Spleen (tissue), 11 donors: ENCODE measurements at regions not wholly inside any gene's neighbourhood (a gene's known extent, or its start where the extent isn't known, plus 50 kb on each side); places are given as distances from the start of the nearest gene placed in this dataset.

Experiments used
- DNase-seq: peaks from one replicate; pipeline ENCODE4 v3.0.0-alpha.2; 2020
- H3K27ac ChIP-seq, 8 donors: fragments of 200-600 bp; sonication (generic) in 7 of 8; 1 replicate in 4 of 8; 2 replicates in 4 of 8; pipeline versions ENCODE4 v1.5.0 to v1.8.0; 2016 to 2021; ENCODE audit warnings: inconsistent platforms in 4 of 8, mild to moderate bottlenecking in 4 of 8, moderate library complexity in 1 of 8
- H3K27me3 ChIP-seq, 7 donors: fragments of 200-600 bp; sonication (generic) in 6 of 7; replicated peaks in 1 of 7; 1 replicate in 4 of 7; 2 replicates in 3 of 7; pipeline versions ENCODE4 v1.5.0 to v1.8.0; 2016 to 2021; ENCODE audit warnings: inconsistent platforms in 3 of 7, mild to moderate bottlenecking in 1 of 7
- H3K36me3 ChIP-seq, 6 donors: fragments of 200-600 bp; sonication (generic) in 5 of 6; 1 replicate in 4 of 6; 2 replicates in 2 of 6; pipeline versions ENCODE4 v1.5.0 to v1.8.0; 2016 to 2021; ENCODE audit warnings: inconsistent platforms in 2 of 6
- H3K4me1 ChIP-seq, 6 donors: fragments of 200-600 bp; sonication (generic) in 5 of 6; 1 replicate in 3 of 6; 2 replicates in 3 of 6; pipeline versions ENCODE4 v1.5.0 to v1.8.0; 2016 to 2021; ENCODE audit warnings: inconsistent platforms in 3 of 6
- H3K4me3 ChIP-seq, 8 donors: fragments of 200-600 bp; sonication (generic) in 7 of 8; 1 replicate in 4 of 8; 2 replicates in 4 of 8; pipeline versions ENCODE4 v1.5.0 to v1.8.0; 2016 to 2021; ENCODE audit warnings: inconsistent platforms in 4 of 8, mild to moderate bottlenecking in 4 of 8, moderate library complexity in 2 of 8
- H3K9me3 ChIP-seq, 8 donors: fragments of 200-600 bp; sonication (generic) in 7 of 8; 1 replicate in 4 of 8; 2 replicates in 4 of 8; pipeline versions ENCODE4 v1.5.0 to v1.8.0; 2016 to 2021; ENCODE audit warnings: inconsistent platforms in 4 of 8
- CTCF ChIP-seq, 11 experiments: fragments of 200-600 bp in 7 of 11; fragments of 450-650 bp in 4 of 11; sonication (generic) in 4 of 11; IDR thresholded peaks in 8 of 11; conservative IDR thresholded peaks in 3 of 11; 1 replicate in 7 of 11; 2 replicates in 4 of 11; pipeline versions ENCODE4 v1.4.0 to v1.8.0; 2016 to 2021; ENCODE audit warnings: antibody characterized with exemption in 11 of 11, inconsistent platforms in 4 of 11, mild to moderate bottlenecking in 1 of 11
- POLR2A ChIP-seq, 3 donors: fragments of 450-650 bp; IDR thresholded peaks; one replicate each; pipeline ENCODE4 v1.5.1; 2017; ENCODE audit warnings: antibody characterized with exemption in 3 of 3, mild to moderate bottlenecking in 1 of 3
- POLR2AphosphoS5 ChIP-seq, 3 donors: sonication (generic); formaldehyde crosslinking; IDR thresholded peaks; one replicate each; pipeline ENCODE4 v1.5.1; 2017; ENCODE audit warnings: antibody characterized with exemption in 3 of 3
- WGBS, 5 donors: extraction: QIAGEN DNeasy Blood & Tissue Kit in 3 of 5; methylation state at CpG; one replicate each; pipeline versions ENCODE4 v1.1.5 to v1.1.7; 2013 to 2018; 5-methylcytosine and 5-hydroxymethylcytosine counted together
- intact Hi-C: fragments of 100-400 bp; cut with DNase I; formaldehyde crosslinking; loops from one replicate; pipeline ENCODE4 v1.15.0; 2023; ENCODE audit warnings: low total_unique reads
- donor health status: healthy with polysubstance abuse.
- donor health status: DM: no; HTN: no; CAD: no; lungs with moderate emphysema.
- donor health status: DM: no; HTN: no; CAD: no.
- donor health status: Bipolar disorder and iron deficiency.
- donor health status: healthy.
- donor health status: DM: no; HTN: no; CAD: no.
- donor health status: DM: yes; HTN: yes; CAD: no.

GRCh38 chrX:5632061-5632614, 596.5 kb downstream of the NLGN4X start:
- WGBS, 5 donors = 51 to 61% (median 53%) methylated on average over 9 of the region's 9 CpGs
- no peak overlapping the region for H3K27ac ChIP-seq
- intact Hi-C loops = no loop called here
- H3K4me1 ChIP-seq = no peaks in the 10 kb centered on the region
- H3K9me3 ChIP-seq = no peaks in the 10 kb centered on the region
- H3K27me3 ChIP-seq = no peaks in the 10 kb centered on the region
- no peak overlapping the region for H3K4me3 ChIP-seq
- H3K36me3 ChIP-seq = no peaks in the 10 kb centered on the region
- TF ChIP-seq POLR2A (IDR thresholded peaks at IDR 0.05) = no peak
- DNase-seq = no peak

GRCh38 chrX:5617666-5618065, 611.0 kb downstream of the NLGN4X start:
- H3K9me3 ChIP-seq = peaks cover 0 to 5% (median 0%) of the 10 kb centered on the region in 8 donors
- H3K27ac ChIP-seq = no peak overlapping the region
- DNase-seq = no peak
- intact Hi-C loops = no loop called here
- H3K27me3 ChIP-seq = no peaks in the 10 kb centered on the region
- TF ChIP-seq CTCF (IDR thresholded peaks at IDR 0.05 in 8 of 11, conservative IDR thresholded peaks at IDR 0.05 in 3 of 11) (no peak), POLR2AphosphoS5 (IDR thresholded peaks at IDR 0.05) (no peak), POLR2A (IDR thresholded peaks at IDR 0.05) (no peak)
- no peaks in the 10 kb centered on the region for H3K36me3 ChIP-seq
- H3K4me3 ChIP-seq = no peak overlapping the region
- H3K4me1 ChIP-seq = no peaks in the 10 kb centered on the region

GRCh38 chrX:5595570-5595969, 633.1 kb downstream of the NLGN4X start:
- Histone ChIP-seq H3K27me3 (no peaks in the 10 kb centered on the region), H3K27ac (no peak overlapping the region), H3K36me3 (no peaks in the 10 kb centered on the region), H3K4me1 (no peaks in the 10 kb centered on the region), H3K9me3 (peaks cover 0 to 23% (median 4%) of the 10 kb centered on the region in 8 donors), H3K4me3 (no peak overlapping the region)
- TF ChIP-seq POLR2AphosphoS5 (IDR thresholded peaks at IDR 0.05) (no peak), POLR2A (IDR thresholded peaks at IDR 0.05) (no peak), CTCF (IDR thresholded peaks at IDR 0.05 in 8 of 11, conservative IDR thresholded peaks at IDR 0.05 in 3 of 11) (no peak)
- intact Hi-C loops = no loop called here
- DNase-seq = no peak
- WGBS, 5 donors = 11 to 29% (median 17%) methylated on average over 3 to 4 of the region's 4 CpGs

GRCh38 chrX:5586726-5587125, 641.9 kb downstream of the NLGN4X start:
- no peak overlapping the region for H3K27ac ChIP-seq
- H3K4me3 ChIP-seq = no peak overlapping the region
- no peak for TF ChIP-seq POLR2AphosphoS5 (IDR thresholded peaks at IDR 0.05)
- TF ChIP-seq POLR2A (IDR thresholded peaks at IDR 0.05) = no peak
- no peak for TF ChIP-seq CTCF (IDR thresholded peaks at IDR 0.05 in 8 of 11, conservative IDR thresholded peaks at IDR 0.05 in 3 of 11)
- H3K36me3 ChIP-seq = no peaks in the 10 kb centered on the region
- H3K9me3 ChIP-seq = peaks cover 0 to 16% (median 0%) of the 10 kb centered on the region in 8 donors
- no peak for DNase-seq
- no peaks in the 10 kb centered on the region for H3K27me3 ChIP-seq
- no peaks in the 10 kb centered on the region for H3K4me1 ChIP-seq
- intact Hi-C loops = no loop called here

- H3K36me3 ChIP-seq = no peaks in the 10 kb centered on the region
- H3K9me3 ChIP-seq = no peaks in the 10 kb centered on the region
- intact Hi-C loops = no loop called here
- 79 to 89% (median 86%) methylated on average over 1 of the region's 1 CpG for WGBS, 5 donors
- no peak overlapping the region for H3K4me3 ChIP-seq
- H3K4me1 ChIP-seq = no peaks in the 10 kb centered on the region
- no peak for DNase-seq
- no peak for TF ChIP-seq CTCF (IDR thresholded peaks at IDR 0.05 in 8 of 11, conservative IDR thresholded peaks at IDR 0.05 in 3 of 11)
- TF ChIP-seq POLR2AphosphoS5 (IDR thresholded peaks at IDR 0.05) = no peak
- no peak for TF ChIP-seq POLR2A (IDR thresholded peaks at IDR 0.05)
- H3K27ac ChIP-seq = no peak overlapping the region
- H3K27me3 ChIP-seq = no peaks in the 10 kb centered on the region
Measured at GRCh38 chrX:5575407-5575806, 653.3 kb downstream of the NLGN4X start.
